Progenitor cell of endocrine pancreas (in vitro differentiated cells): ENCODE measurements at regions not wholly inside any gene's neighbourhood (a gene's known extent, or its start where the extent isn't known, plus 50 kb on each side); places are given as distances from the start of the nearest gene placed in this dataset.
"Not testable (repeated sequence)": the region's sequence is repeated elsewhere in the genome, so short reads cannot be mapped to it uniquely, and the experiment has no call there.

Source experiments
- DNase-seq: peaks from one replicate; pipeline ENCODE4 v3.0.0; 2021; ENCODE audit warnings: low spot score; ENCODE audit not compliant: unreplicated experiment
- H3K27ac Mint-ChIP-seq: 2 replicates; pipeline ENCODE4 v1.8.0; 2021; ENCODE audit warnings: mild to moderate bottlenecking, moderate library complexity, mixed read lengths
- H3K27me3 Mint-ChIP-seq: 2 replicates; pipeline ENCODE4 v1.8.0; 2021; ENCODE audit warnings: mixed read lengths
- H3K36me3 Mint-ChIP-seq: 2 replicates; pipeline ENCODE4 v1.8.0; 2022; ENCODE audit warnings: mixed read lengths; ENCODE audit not compliant: insufficient read depth
- H3K4me1 Mint-ChIP-seq: 2 replicates; pipeline ENCODE4 v1.8.0; 2021; ENCODE audit warnings: low read depth, mixed read lengths
- H3K4me3 Mint-ChIP-seq: 2 replicates; pipeline ENCODE4 v1.8.0; 2021; ENCODE audit warnings: low read depth, mild to moderate bottlenecking, moderate library complexity, mixed read lengths
- H3K9me3 Mint-ChIP-seq: 2 replicates; pipeline ENCODE4 v1.8.0; 2021; ENCODE audit warnings: low read depth, mixed read lengths
- CTCF ChIP-seq: fragments of 200-600 bp; sonication (generic); IDR thresholded peaks from one replicate; pipeline ENCODE4 v1.5.0; 2021; ENCODE audit warnings: antibody characterized with exemption, mild to moderate bottlenecking; ENCODE audit not compliant: unreplicated experiment

DNA sequence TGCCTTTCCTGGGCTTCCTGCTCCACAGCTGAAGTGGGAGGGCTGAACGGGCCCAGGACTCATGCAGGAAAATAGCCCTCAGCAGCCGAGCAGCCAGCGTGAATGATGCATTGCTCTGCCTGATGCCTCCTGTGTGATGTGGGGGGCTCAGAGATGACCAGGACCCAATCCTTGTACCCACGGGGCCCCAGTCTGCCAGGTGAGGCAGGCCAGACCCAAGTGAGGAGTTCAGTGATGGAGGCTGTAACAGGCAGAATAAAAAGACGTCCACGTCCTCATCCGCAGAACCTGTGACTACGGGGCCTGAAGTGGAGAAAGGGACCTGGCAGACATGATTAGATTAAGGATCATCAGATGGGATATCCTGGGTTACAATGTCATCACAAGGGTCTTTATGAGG is 194.9 kb upstream of the HDAC4 start:
- Mint-ChIP-seq H3K9me3 (peaks cover 10% of the 10 kb centered on the region), H3K27ac (no peak overlapping the region), H3K4me1 (no peaks in the 10 kb centered on the region), H3K27me3 (peaks cover 15% of the 10 kb centered on the region), H3K4me3 (no peak overlapping the region), H3K36me3 (no peaks in the 10 kb centered on the region)
- no peak for TF ChIP-seq CTCF
- no peak for DNase-seq

GRCh38 chr2:239594772-239595608 is 194.2 kb upstream of the HDAC4 start:
- Mint-ChIP-seq H3K27me3 (peaks cover 14% of the 10 kb centered on the region), H3K4me1 (no peaks in the 10 kb centered on the region), H3K36me3 (no peaks in the 10 kb centered on the region), H3K27ac (no peak overlapping the region), H3K4me3 (no peak overlapping the region), H3K9me3 (peaks cover 10% of the 10 kb centered on the region)
- DNase-seq: no peak
- TF ChIP-seq CTCF: no peak

DNA sequence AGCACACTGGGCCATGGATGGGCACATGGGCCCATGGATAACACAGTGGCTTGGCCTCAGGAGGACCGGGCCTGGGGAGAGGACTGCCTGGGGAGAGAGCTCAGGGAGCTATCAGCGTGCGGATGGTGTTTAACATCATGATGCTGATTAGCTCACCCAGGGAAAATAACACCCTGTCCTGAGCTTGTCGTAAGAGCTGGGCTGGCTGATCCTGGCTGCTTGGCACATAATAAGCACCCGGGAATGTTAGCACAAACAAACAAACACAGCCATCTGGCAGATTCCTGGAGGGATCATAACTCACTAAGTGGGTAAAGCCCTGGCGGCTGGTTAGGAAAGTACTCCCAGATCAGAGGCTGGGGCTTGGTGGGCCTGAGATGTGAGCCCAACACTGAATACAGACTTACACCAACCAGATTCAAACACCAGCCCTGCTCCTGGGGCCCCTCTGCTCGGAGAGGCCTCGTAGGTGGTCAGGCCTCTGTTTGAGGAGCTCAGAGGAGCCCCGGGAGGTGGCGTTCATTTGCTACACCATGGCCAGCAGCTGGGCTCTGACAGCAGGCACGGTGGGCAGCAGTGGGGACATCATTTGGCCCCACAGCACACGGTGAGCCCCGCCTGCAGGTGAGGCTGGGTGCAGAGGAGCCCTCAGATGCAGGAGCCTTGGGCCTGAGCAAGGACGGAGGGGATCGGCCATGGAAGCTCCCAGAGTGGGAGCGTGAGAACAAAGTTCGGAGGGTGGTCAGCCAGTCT is 193.4 kb upstream of the HDAC4 start:
- H3K4me1 Mint-ChIP-seq: no peaks in the 10 kb centered on the region
- no peak for DNase-seq
- no peak for TF ChIP-seq CTCF
- peaks cover 10% of the 10 kb centered on the region for H3K9me3 Mint-ChIP-seq
- no peak overlapping the region for H3K4me3 Mint-ChIP-seq
- H3K36me3 Mint-ChIP-seq: no peaks in the 10 kb centered on the region
- no peak overlapping the region for H3K27ac Mint-ChIP-seq
- H3K27me3 Mint-ChIP-seq: peaks cover 6% of the 10 kb centered on the region

DNA sequence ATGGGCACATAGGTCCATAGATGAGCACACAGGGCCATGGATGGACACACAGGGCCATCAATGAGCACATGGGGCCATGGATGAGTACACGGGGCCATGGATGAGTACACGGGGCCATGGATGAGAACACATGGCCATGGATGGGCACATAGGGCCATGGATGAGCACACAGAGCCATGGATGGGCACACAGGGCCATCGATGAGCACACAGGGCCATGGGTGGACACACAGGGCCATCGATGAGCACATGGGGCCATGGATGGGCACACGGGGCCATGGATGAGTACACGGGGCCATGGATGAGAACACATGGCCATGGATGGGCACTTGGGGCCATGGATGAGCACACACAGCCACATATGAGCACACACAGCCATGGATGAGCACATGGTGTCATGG is 192.6 kb upstream of the HDAC4 start:
- H3K4me1 Mint-ChIP-seq: no peaks in the 10 kb centered on the region
- no peak overlapping the region for H3K4me3 Mint-ChIP-seq
- peaks cover 10% of the 10 kb centered on the region for H3K9me3 Mint-ChIP-seq
- H3K36me3 Mint-ChIP-seq: no peaks in the 10 kb centered on the region
- H3K27me3 Mint-ChIP-seq: peaks cover 3% of the 10 kb centered on the region
- H3K27ac Mint-ChIP-seq: no peak overlapping the region
- no peak for TF ChIP-seq CTCF
- no peak for DNase-seq

- not testable (repeated sequence) for H3K27ac Mint-ChIP-seq, H3K4me3 Mint-ChIP-seq, H3K27me3 Mint-ChIP-seq, DNase-seq, H3K36me3 Mint-ChIP-seq, H3K4me1 Mint-ChIP-seq
- peaks cover 10% of the 10 kb centered on the region for H3K9me3 Mint-ChIP-seq
Measured at GRCh38 chr2:239592629-239593290, 191.9 kb upstream of the HDAC4 start.
